ENCODE measurements at regions not wholly inside any gene's neighbourhood (a gene's known extent, or its start where the extent isn't known, plus 50 kb on each side); places are given as distances from the start of the nearest gene placed in this dataset.

DNA sequence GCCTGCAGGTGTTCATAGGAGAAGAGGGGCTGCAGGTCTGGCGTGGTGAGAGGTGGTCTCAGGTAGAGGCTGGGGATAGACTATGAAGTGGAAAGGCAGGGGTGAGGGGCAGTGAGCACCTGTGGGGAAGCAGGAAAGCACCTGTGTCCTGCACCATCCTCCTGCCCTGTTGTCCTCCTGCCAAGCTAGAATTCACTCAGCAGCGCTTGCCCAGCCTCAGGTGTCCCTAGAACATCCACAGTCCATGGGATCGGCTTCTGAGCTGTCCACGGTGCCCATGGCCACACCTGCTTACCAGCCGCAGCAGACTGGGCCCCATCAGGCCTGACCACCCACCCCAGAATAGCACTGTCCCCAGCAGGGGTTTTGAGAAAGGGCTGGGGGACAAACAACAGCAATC is 456.2 kb upstream of the SULF2 start:
- TF ChIP-seq EZH2phosphoT487 (IDR thresholded peaks at IDR 0.05; ENCODE audit: borderline replicate concordance, low read length): no peak
- TF ChIP-seq CTCF (IDR thresholded peaks at IDR 0.05; ENCODE audit: low read depth, low read length, poor library complexity, severe bottlenecking): no peak
- H4K20me1 ChIP-seq (ENCODE audit: control insufficient read depth, insufficient read depth, low read depth, low read length): no peaks in the 10 kb centered on the region

GRCh38 chr20:48238781-48239180 is 453.5 kb upstream of the SULF2 start:
- H3K4me2 ChIP-seq (ENCODE audit: low read length): no peak overlapping the region
- H3K4me3 ChIP-seq (ENCODE audit: low read length): no peak overlapping the region
- no peak overlapping the region for H3K27ac ChIP-seq (ENCODE audit: low read depth, low read length)
- H3K4me1 ChIP-seq (ENCODE audit: control insufficient read depth, low read length): no peaks in the 10 kb centered on the region
- no peaks in the 10 kb centered on the region for H4K20me1 ChIP-seq (ENCODE audit: control insufficient read depth, insufficient read depth, low read depth, low read length)
- no peaks in the 10 kb centered on the region for H3K9me2 ChIP-seq (replicated peaks; ENCODE audit: control insufficient read depth, low read length)
- H3K79me2 ChIP-seq (ENCODE audit: control insufficient read depth, low read length): no peaks in the 10 kb centered on the region
- H3K9me3 ChIP-seq (ENCODE audit: control insufficient read depth, insufficient read depth, low read length): no peaks in the 10 kb centered on the region
- no peaks in the 10 kb centered on the region for H3F3A ChIP-seq (ENCODE audit: control insufficient read depth, insufficient read depth)
- H3K36me3 ChIP-seq (ENCODE audit: control insufficient read depth, low read length): no peaks in the 10 kb centered on the region
- no peak for TF ChIP-seq EZH2phosphoT487 (IDR thresholded peaks at IDR 0.05; ENCODE audit: borderline replicate concordance, low read length)
- no peak for TF ChIP-seq CTCF (IDR thresholded peaks at IDR 0.05; ENCODE audit: low read depth, low read length, poor library complexity, severe bottlenecking)
- H3K27me3 ChIP-seq (ENCODE audit: control insufficient read depth, low read length): no peaks in the 10 kb centered on the region

More for the DNA sequence above, 456.2 kb upstream of the SULF2 start:
- H3K9me2 ChIP-seq (replicated peaks; ENCODE audit: control insufficient read depth, low read length): no peaks in the 10 kb centered on the region
- peaks cover 2% of the 10 kb centered on the region; the same call in 1 of the 2 replicates for H3K27me3 ChIP-seq (ENCODE audit: control insufficient read depth, low read length)
- H3K79me2 ChIP-seq (ENCODE audit: control insufficient read depth, low read length): no peaks in the 10 kb centered on the region
- no peak overlapping the region for H3K27ac ChIP-seq (ENCODE audit: low read depth, low read length)
- no peaks in the 10 kb centered on the region for H3K9me3 ChIP-seq (ENCODE audit: control insufficient read depth, insufficient read depth, low read length)
- H3K4me1 ChIP-seq (ENCODE audit: control insufficient read depth, low read length): no peaks in the 10 kb centered on the region
- no peak overlapping the region for H3K4me2 ChIP-seq (ENCODE audit: low read length)
- no peak overlapping the region for H3K4me3 ChIP-seq (ENCODE audit: low read length)
- no peaks in the 10 kb centered on the region for H3F3A ChIP-seq (ENCODE audit: control insufficient read depth, insufficient read depth)
- H3K36me3 ChIP-seq (ENCODE audit: control insufficient read depth, low read length): no peaks in the 10 kb centered on the region

DNA sequence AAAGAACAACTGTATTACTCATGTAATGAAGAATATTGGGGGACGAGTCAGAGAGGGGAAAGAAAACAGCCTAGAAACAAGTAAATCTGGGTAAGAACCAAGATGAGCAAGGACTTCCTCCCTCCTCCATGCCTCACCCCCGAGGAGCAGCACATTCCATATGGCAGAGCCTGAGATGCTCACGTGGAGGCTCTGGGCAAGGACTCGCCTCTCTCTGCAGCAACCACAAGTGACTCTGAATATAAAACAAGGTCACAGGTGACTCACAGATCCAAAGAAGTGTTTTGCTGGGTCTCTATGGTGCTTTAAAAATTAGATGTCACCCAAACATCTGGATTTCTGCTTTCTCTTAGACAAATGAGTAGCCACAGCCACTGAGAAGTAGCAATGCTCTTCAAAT is 453.0 kb upstream of the SULF2 start:
- Histone ChIP-seq H3K79me2 (ENCODE audit: control insufficient read depth, low read length) (no peaks in the 10 kb centered on the region), H4K20me1 (ENCODE audit: control insufficient read depth, insufficient read depth, low read depth, low read length) (no peaks in the 10 kb centered on the region), H3K4me1 (ENCODE audit: control insufficient read depth, low read length) (no peaks in the 10 kb centered on the region), H3K9me2 (replicated peaks; ENCODE audit: control insufficient read depth, low read length) (no peaks in the 10 kb centered on the region), H3K4me2 (ENCODE audit: low read length) (no peak overlapping the region), H3K9me3 (ENCODE audit: control insufficient read depth, insufficient read depth, low read length) (no peaks in the 10 kb centered on the region), H3K4me3 (ENCODE audit: low read length) (no peak overlapping the region), H3K27me3 (ENCODE audit: control insufficient read depth, low read length) (no peaks in the 10 kb centered on the region), H3K36me3 (ENCODE audit: control insufficient read depth, low read length) (no peaks in the 10 kb centered on the region), H3K27ac (ENCODE audit: low read depth, low read length) (no peak overlapping the region), H3F3A (ENCODE audit: control insufficient read depth, insufficient read depth) (no peaks in the 10 kb centered on the region)
- TF ChIP-seq CTCF (IDR thresholded peaks at IDR 0.05; ENCODE audit: low read depth, low read length, poor library complexity, severe bottlenecking): no peak
- no peak for TF ChIP-seq EZH2phosphoT487 (IDR thresholded peaks at IDR 0.05; ENCODE audit: borderline replicate concordance, low read length)
